HL-60 (cell line): ENCODE measurements at regions not wholly inside any gene's neighbourhood (a gene's known extent, or its start where the extent isn't known, plus 50 kb on each side); places are given as distances from the start of the nearest gene placed in this dataset.
"Not testable (repeated sequence)": the region's sequence is repeated elsewhere in the genome, so short reads cannot be mapped to it uniquely, and the experiment has no call there.

ENCODE experiments used
- DNase-seq, 2 experiments: peaks; one replicate each; pipeline ENCODE4 v3.0.0-alpha.2; 2010 to 2020; ENCODE audit warnings: low read depth in 1 of 2, low spot score in 1 of 2
- H3K27ac ChIP-seq: fragments of 250-450 bp; sonication (Bioruptor Pico); replicated peaks from 2 replicates; pipeline ENCODE4 v1.5.1; 2020; ENCODE audit warnings: mild to moderate bottlenecking, moderate library complexity
- H3K27me3 ChIP-seq: fragments of 250-450 bp; sonication (Bioruptor Pico); 2 replicates; pipeline ENCODE4 v1.5.1; 2021; ENCODE audit warnings: mild to moderate bottlenecking, moderate library complexity; ENCODE audit not compliant: insufficient read depth, poor library complexity, severe bottlenecking
- H3K4me3 ChIP-seq: replicated peaks from 2 replicates; pipeline ENCODE4 v1.5.1; 2011; ENCODE audit warnings: mild to moderate bottlenecking, control low read depth, low read length; ENCODE audit not compliant: insufficient read depth
- GABPA ChIP-seq: IDR thresholded peaks from 2 replicates; pipeline ENCODE4 v1.6.1; 2012; ENCODE audit warnings: low read depth
- POLR2AphosphoS5 ChIP-seq: IDR thresholded peaks from 2 replicates; pipeline ENCODE4 v1.6.1; 2012; ENCODE audit warnings: low read depth
- SPI1 ChIP-seq: IDR thresholded peaks from 2 replicates; pipeline ENCODE4 v1.6.1; 2012; ENCODE audit warnings: low read depth, mild to moderate bottlenecking, borderline replicate concordance
- TF ChIP-seq, protein P1 (sequence below): IDR thresholded peaks from one replicate; pipeline ENCODE4 v1.5.1; 2011; ENCODE audit warnings: low read length, control low read depth, inconsistent platforms; ENCODE audit not compliant: insufficient read depth
- TF ChIP-seq, protein P2 (sequence below): IDR thresholded peaks from 2 replicates; pipeline ENCODE4 v1.6.1; 2012; ENCODE audit warnings: low read depth; ENCODE audit not compliant: insufficient replicate concordance

DNA sequence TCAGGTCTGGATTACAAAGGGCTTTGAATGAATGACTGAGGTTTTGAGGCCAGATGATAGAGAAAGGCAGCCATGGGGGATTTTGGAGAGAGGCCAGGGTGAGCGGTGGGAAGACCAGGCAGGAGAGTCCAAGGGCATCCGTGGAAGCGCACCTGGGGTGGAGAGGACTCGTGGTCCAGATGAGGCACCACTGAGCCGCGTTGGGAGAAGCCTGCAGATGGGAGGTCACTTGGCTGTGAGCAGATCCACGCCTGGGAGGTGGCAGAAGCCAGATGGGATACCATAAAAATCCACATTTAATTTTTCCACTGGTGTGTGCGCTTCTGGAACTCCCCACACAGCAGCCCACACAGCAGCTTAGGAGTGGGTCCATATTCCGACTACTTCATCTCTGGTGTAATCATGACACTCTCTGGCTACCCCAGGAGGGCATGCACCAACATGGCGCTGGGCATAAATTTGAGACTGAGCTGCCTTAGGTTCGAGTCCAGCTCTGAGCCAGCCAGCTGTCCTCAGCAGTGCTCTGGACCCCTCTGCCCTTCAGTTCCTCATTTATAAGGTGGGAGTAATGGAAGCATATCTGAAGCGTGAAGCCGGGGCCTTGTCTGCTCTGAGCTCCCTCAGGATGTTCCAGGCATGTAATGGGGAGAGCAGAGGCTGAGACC is 90.2 kb upstream of the FAM20C start:
- no peaks in the 10 kb centered on the region for H3K27me3 ChIP-seq
- H3K27ac ChIP-seq, result no peak overlapping the region
- TF ChIP-seq, protein P1, sequence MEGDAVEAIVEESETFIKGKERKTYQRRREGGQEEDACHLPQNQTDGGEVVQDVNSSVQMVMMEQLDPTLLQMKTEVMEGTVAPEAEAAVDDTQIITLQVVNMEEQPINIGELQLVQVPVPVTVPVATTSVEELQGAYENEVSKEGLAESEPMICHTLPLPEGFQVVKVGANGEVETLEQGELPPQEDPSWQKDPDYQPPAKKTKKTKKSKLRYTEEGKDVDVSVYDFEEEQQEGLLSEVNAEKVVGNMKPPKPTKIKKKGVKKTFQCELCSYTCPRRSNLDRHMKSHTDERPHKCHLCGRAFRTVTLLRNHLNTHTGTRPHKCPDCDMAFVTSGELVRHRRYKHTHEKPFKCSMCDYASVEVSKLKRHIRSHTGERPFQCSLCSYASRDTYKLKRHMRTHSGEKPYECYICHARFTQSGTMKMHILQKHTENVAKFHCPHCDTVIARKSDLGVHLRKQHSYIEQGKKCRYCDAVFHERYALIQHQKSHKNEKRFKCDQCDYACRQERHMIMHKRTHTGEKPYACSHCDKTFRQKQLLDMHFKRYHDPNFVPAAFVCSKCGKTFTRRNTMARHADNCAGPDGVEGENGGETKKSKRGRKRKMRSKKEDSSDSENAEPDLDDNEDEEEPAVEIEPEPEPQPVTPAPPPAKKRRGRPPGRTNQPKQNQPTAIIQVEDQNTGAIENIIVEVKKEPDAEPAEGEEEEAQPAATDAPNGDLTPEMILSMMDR, result no peak
- TF ChIP-seq POLR2AphosphoS5 (no peak), SPI1 (no peak), GABPA (no peak)
- TF ChIP-seq, protein P2, sequence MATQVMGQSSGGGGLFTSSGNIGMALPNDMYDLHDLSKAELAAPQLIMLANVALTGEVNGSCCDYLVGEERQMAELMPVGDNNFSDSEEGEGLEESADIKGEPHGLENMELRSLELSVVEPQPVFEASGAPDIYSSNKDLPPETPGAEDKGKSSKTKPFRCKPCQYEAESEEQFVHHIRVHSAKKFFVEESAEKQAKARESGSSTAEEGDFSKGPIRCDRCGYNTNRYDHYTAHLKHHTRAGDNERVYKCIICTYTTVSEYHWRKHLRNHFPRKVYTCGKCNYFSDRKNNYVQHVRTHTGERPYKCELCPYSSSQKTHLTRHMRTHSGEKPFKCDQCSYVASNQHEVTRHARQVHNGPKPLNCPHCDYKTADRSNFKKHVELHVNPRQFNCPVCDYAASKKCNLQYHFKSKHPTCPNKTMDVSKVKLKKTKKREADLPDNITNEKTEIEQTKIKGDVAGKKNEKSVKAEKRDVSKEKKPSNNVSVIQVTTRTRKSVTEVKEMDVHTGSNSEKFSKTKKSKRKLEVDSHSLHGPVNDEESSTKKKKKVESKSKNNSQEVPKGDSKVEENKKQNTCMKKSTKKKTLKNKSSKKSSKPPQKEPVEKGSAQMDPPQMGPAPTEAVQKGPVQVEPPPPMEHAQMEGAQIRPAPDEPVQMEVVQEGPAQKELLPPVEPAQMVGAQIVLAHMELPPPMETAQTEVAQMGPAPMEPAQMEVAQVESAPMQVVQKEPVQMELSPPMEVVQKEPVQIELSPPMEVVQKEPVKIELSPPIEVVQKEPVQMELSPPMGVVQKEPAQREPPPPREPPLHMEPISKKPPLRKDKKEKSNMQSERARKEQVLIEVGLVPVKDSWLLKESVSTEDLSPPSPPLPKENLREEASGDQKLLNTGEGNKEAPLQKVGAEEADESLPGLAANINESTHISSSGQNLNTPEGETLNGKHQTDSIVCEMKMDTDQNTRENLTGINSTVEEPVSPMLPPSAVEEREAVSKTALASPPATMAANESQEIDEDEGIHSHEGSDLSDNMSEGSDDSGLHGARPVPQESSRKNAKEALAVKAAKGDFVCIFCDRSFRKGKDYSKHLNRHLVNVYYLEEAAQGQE, result no peak
- no peak for DNase-seq
- no peak overlapping the region for H3K4me3 ChIP-seq

DNA sequence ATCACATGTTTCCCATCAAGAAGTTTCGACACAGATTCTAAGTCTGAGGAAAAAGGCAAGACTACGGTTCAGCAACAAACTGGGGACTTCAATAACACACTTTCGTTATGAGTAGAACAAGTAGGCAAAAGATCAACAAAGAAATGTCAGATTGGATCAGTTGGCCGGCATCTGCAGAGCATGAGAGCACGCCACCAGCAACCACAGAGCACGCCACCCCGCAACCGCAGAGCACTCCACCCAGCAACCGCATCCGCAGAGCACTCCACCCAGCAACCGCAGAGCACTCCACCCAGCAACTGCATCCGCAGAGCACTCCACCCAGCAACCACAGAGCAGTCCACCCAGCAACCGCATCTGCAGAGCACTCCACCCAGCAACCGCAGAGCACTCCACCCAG is 89.7 kb upstream of the FAM20C start:
- DNase-seq, result no peak

DNA sequence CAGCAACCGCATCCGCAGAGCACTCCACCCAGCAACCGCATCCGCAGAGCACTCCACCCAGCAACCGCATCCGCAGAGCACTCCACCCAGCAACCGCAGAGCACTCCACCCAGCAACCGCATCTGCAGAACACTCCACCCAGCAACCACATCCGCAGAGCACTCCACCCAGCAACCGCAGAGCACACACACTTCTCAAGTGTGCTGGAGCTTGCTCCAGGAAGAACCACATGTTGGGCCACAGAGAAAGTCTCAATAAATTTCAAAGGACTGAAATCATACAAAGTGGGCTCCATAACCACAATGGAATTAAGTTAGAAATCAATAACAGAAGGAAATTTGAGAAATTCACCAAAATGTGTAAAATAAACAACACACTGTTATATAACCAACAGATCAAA is 88.4 kb upstream of the FAM20C start:
- H3K27ac ChIP-seq, DNase-seq, H3K27me3 ChIP-seq, H3K4me3 ChIP-seq: not testable (repeated sequence)

More for the DNA sequence above, 89.7 kb upstream of the FAM20C start:
- no peak for TF ChIP-seq GABPA
- TF ChIP-seq, protein P1, result no peak
- TF ChIP-seq POLR2AphosphoS5, result no peak
- Histone ChIP-seq H3K4me3 (no peak overlapping the region), H3K27me3 (no peaks in the 10 kb centered on the region), H3K27ac (no peak overlapping the region)

DNA sequence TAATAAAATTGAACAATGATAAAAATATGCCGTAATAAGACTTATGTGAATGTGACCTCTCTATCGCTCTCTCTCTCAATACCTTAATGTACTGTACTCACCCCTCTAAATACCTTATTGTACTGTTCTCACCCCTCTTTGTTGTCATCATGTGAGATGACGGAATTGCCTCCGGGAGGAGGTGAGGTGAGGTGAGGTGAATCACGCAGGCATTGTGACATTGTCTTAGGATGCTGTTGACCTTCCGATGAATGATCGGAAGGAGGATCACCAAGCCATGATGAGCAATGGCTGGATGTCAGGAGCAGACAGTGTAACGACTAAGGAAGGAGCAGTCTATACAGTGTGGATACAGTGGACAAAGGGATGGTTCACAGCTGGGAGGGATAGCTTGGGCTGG is 87.4 kb upstream of the FAM20C start:
- H3K4me3 ChIP-seq, result no peak overlapping the region

More for the DNA sequence above, 87.4 kb upstream of the FAM20C start:
- TF ChIP-seq, protein P1, result no peak
- TF ChIP-seq GABPA, result no peak
- TF ChIP-seq, protein P2, result no peak
- no peak for TF ChIP-seq POLR2AphosphoS5
- TF ChIP-seq SPI1, result no peak
- no peaks in the 10 kb centered on the region for H3K27me3 ChIP-seq
- no peak overlapping the region for H3K27ac ChIP-seq
- DNase-seq, result no peak
